Mesenchymal stem cell (in vitro differentiated cells and primary cell): ENCODE measurements at regions not wholly inside any gene's neighbourhood (a gene's known extent, or its start where the extent isn't known, plus 50 kb on each side); places are given as distances from the start of the nearest gene placed in this dataset.

Experiments used
- DNase-seq: peaks from one replicate; pipeline ENCODE4 v3.0.0-alpha.2; 2013
- H2AFZ ChIP-seq: one replicate; pipeline ENCODE4 v1.6.1; 2013; ENCODE audit warnings: low read depth, mild to moderate bottlenecking, control low read depth, inconsistent platforms, low read length, moderate library complexity
- H2AK5ac ChIP-seq: 2 replicates; pipeline ENCODE4 v1.6.1; 2013; ENCODE audit warnings: low read length, moderate library complexity, mild to moderate bottlenecking, inconsistent platforms; ENCODE audit not compliant: severe bottlenecking
- H2BK120ac ChIP-seq: one replicate; pipeline ENCODE4 v1.6.1; 2013; ENCODE audit warnings: low read depth, mild to moderate bottlenecking, inconsistent platforms, low read length, moderate library complexity
- H2BK12ac ChIP-seq, 2 experiments: one replicate each; pipeline ENCODE4 v1.6.1; 2013; ENCODE audit warnings: inconsistent platforms in 2 of 2, low read length in 2 of 2, mild to moderate bottlenecking in 2 of 2, moderate library complexity in 2 of 2, control low read depth in 1 of 2
- H2BK15ac ChIP-seq: one replicate; pipeline ENCODE4 v1.6.1; 2013; ENCODE audit warnings: mild to moderate bottlenecking, low read depth, inconsistent platforms; ENCODE audit not compliant: poor library complexity, severe bottlenecking
- H2BK5ac ChIP-seq: 2 replicates; pipeline ENCODE4 v1.6.1; 2013; ENCODE audit warnings: low read depth, mild to moderate bottlenecking, low read length, control low read depth, inconsistent platforms; ENCODE audit not compliant: poor library complexity, severe bottlenecking
- H3K14ac ChIP-seq, 2 experiments: one replicate each; pipeline ENCODE4 v1.6.1; 2013; ENCODE audit warnings: inconsistent platforms in 2 of 2, low read length in 2 of 2, control low read depth in 1 of 2, mild to moderate bottlenecking in 1 of 2, moderate library complexity in 1 of 2
- H3K18ac ChIP-seq, 2 experiments: one replicate each; pipeline ENCODE4 v1.6.1; 2013; ENCODE audit warnings: inconsistent platforms in 2 of 2, low read length in 2 of 2, control low read depth in 1 of 2, low read depth in 1 of 2, mild to moderate bottlenecking in 1 of 2
- H3K23ac ChIP-seq, 2 experiments: one replicate each; pipeline ENCODE4 v1.6.1; 2013; ENCODE audit warnings: inconsistent platforms in 2 of 2, low read length in 2 of 2, mild to moderate bottlenecking in 2 of 2, moderate library complexity in 2 of 2, control low read depth in 1 of 2
- H3K27ac ChIP-seq: 2 replicates; pipeline ENCODE4 v1.5.1; 2013; ENCODE audit warnings: mild to moderate bottlenecking, moderate library complexity, low read length, control low read depth, inconsistent platforms; ENCODE audit not compliant: poor library complexity, severe bottlenecking
- H3K27me3 ChIP-seq, 2 experiments: 2 replicates each; pipeline versions ENCODE4 v1.6.1 to v1.7.0; 2013; ENCODE audit warnings: low read length in 2 of 2, mild to moderate bottlenecking in 2 of 2, moderate library complexity in 2 of 2, control low read depth in 1 of 2, inconsistent platforms in 1 of 2; ENCODE audit not compliant: control insufficient read depth in 1 of 2, insufficient read depth in 1 of 2
- H3K36me3 ChIP-seq, 2 experiments: 2 replicates each; pipeline versions ENCODE4 v1.6.1 to v1.7.0; 2013; ENCODE audit warnings: low read length in 2 of 2, control low read depth in 1 of 2, inconsistent platforms in 1 of 2, low read depth in 1 of 2, mild to moderate bottlenecking in 1 of 2; ENCODE audit not compliant: insufficient read depth in 2 of 2, control insufficient read depth in 1 of 2
- H3K4ac ChIP-seq, 2 experiments: one replicate each; pipeline ENCODE4 v1.6.1; 2013; ENCODE audit warnings: inconsistent platforms in 2 of 2, low read length in 2 of 2, mild to moderate bottlenecking in 2 of 2, moderate library complexity in 2 of 2, control low read depth in 1 of 2, low read depth in 1 of 2
- H3K4me1 ChIP-seq: 2 replicates; pipeline ENCODE4 v1.6.1; 2013; ENCODE audit warnings: low read depth, low read length, control low read depth; ENCODE audit not compliant: control insufficient read depth, insufficient read depth
- H3K4me2 ChIP-seq: 2 replicates; pipeline ENCODE4 v1.6.1; 2013; ENCODE audit warnings: low read length, mild to moderate bottlenecking, inconsistent platforms; ENCODE audit not compliant: poor library complexity, severe bottlenecking
- H3K4me3 ChIP-seq, 2 experiments: 2 replicates each; pipeline versions ENCODE4 v1.5.1 to v1.7.0; 2013; ENCODE audit warnings: low read length in 2 of 2, mild to moderate bottlenecking in 2 of 2, control low read depth in 1 of 2, low read depth in 1 of 2; ENCODE audit not compliant: insufficient read depth in 1 of 2
- H3K79me1 ChIP-seq: replicated peaks from 2 replicates; pipeline ENCODE4 v1.6.1; 2013; ENCODE audit warnings: mild to moderate bottlenecking, control low read depth, low read length, inconsistent platforms; ENCODE audit not compliant: poor library complexity, severe bottlenecking
- H3K9ac ChIP-seq: 2 replicates; pipeline ENCODE4 v1.7.0; 2013; ENCODE audit warnings: mild to moderate bottlenecking, low read length, moderate library complexity
- H3K9me3 ChIP-seq: 2 replicates; pipeline ENCODE4 v1.7.0; 2013; ENCODE audit warnings: mild to moderate bottlenecking, low read length; ENCODE audit not compliant: control insufficient read depth
- H4K8ac ChIP-seq: one replicate; pipeline ENCODE4 v1.6.1; 2013; ENCODE audit warnings: inconsistent platforms, mild to moderate bottlenecking, low read length, moderate library complexity
- H4K91ac ChIP-seq: one replicate; pipeline ENCODE4 v1.6.1; 2013; ENCODE audit warnings: mild to moderate bottlenecking, low read length, inconsistent platforms
- WGBS: methylation state at CpG from one replicate; pipeline ENCODE4 v1.1.7; 2013; ENCODE audit warnings: mixed read lengths; 5-methylcytosine and 5-hydroxymethylcytosine counted together

GRCh38 chr1:181179279-181179986 is 90.9 kb downstream of the IER5 start:
- Histone ChIP-seq H3K14ac (no peak overlapping the region), H3K18ac (no peak overlapping the region)

DNA sequence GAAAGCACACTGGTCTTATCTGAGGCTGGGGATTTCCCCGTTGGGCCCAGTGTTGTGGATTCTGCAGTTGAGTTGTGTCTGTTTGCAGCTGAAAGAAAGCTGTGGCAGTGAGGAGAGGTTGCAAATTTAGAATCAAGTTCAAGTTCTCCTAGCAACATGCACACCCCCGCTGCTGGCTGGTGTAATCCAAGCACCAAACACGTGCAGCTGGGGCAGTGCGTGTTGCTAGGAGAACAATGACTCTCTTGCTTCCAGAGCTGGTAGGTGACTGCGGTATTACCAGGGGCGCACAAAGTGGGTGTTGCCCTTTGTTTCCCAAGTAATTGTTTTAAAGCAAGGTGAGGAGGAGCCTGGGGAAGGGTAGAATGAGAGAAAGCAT is 91.5 kb downstream of the IER5 start:
- H2BK15ac ChIP-seq: no peak overlapping the region
- no peak overlapping the region for H3K4me2 ChIP-seq
- H4K91ac ChIP-seq: no peak overlapping the region
- no peak overlapping the region for H2BK5ac ChIP-seq
- 26% methylated on average over 6 of the region's 6 CpGs for WGBS
- H4K8ac ChIP-seq: no peak overlapping the region
- H2BK120ac ChIP-seq: no peak overlapping the region
- H2AK5ac ChIP-seq: no peak overlapping the region
- H3K18ac ChIP-seq: no peak overlapping the region
- no peak overlapping the region for H3K23ac ChIP-seq
- peaks cover 3% of the 10 kb centered on the region for H3K4me1 ChIP-seq
- H3K9me3 ChIP-seq: no peaks in the 10 kb centered on the region
- peaks cover 36 to 43% of the 10 kb centered on the region in 2 experiments for H3K27me3 ChIP-seq
- peak overlapping the region in 1 of 2 experiments; percentile 6 for H3K4me3 ChIP-seq
- no peak overlapping the region for H3K4ac ChIP-seq
- peak; percentile 48 for DNase-seq
- H3K36me3 ChIP-seq: no peaks in the 10 kb centered on the region
- H3K27ac ChIP-seq: no peak overlapping the region
- peak overlapping the region; percentile 71 for H3K9ac ChIP-seq
- no peak overlapping the region for H3K14ac ChIP-seq
- H3K79me1 ChIP-seq: no peaks in the 10 kb centered on the region
- H2AFZ ChIP-seq: no peak overlapping the region
- H2BK12ac ChIP-seq: no peak overlapping the region

More at GRCh38 chr1:181179279-181179986, 90.9 kb downstream of the IER5 start:
- no peak overlapping the region for H2BK5ac ChIP-seq
- no peak overlapping the region for H2BK15ac ChIP-seq
- no peak overlapping the region for H4K91ac ChIP-seq
- H2AK5ac ChIP-seq: no peak overlapping the region
- H3K4ac ChIP-seq: no peak overlapping the region
- H3K79me1 ChIP-seq: no peaks in the 10 kb centered on the region
- H3K27me3 ChIP-seq: peaks cover 30 to 43% of the 10 kb centered on the region in 2 experiments
- H3K4me1 ChIP-seq: peaks cover 3% of the 10 kb centered on the region
- DNase-seq: no peak
- H3K36me3 ChIP-seq: no peaks in the 10 kb centered on the region
- H2BK12ac ChIP-seq: no peak overlapping the region
- no peaks in the 10 kb centered on the region for H3K9me3 ChIP-seq
- H3K27ac ChIP-seq: no peak overlapping the region
- no peak overlapping the region for H3K23ac ChIP-seq
- H4K8ac ChIP-seq: no peak overlapping the region
- H2BK120ac ChIP-seq: no peak overlapping the region
- peak overlapping the region in 1 of 2 experiments; percentile 6 for H3K4me3 ChIP-seq
- peak overlapping the region; percentile 71 for H3K9ac ChIP-seq
- H3K4me2 ChIP-seq: no peak overlapping the region
- 65% methylated on average over 10 of the region's 10 CpGs for WGBS
- H2AFZ ChIP-seq: no peak overlapping the region

GRCh38 chr1:181180407-181181031 is 92.0 kb downstream of the IER5 start:
- H3K4me3 ChIP-seq: no peak overlapping the region
- DNase-seq: no peak
- H2BK5ac ChIP-seq: no peak overlapping the region
- no peak overlapping the region for H2AFZ ChIP-seq
- no peaks in the 10 kb centered on the region for H3K9me3 ChIP-seq
- peaks cover 41 to 49% of the 10 kb centered on the region in 2 experiments for H3K27me3 ChIP-seq
- no peak overlapping the region for H3K14ac ChIP-seq
- peak overlapping the region; percentile 71 for H3K9ac ChIP-seq
- H2BK15ac ChIP-seq: no peak overlapping the region
- no peaks in the 10 kb centered on the region for H3K36me3 ChIP-seq
- H4K91ac ChIP-seq: no peak overlapping the region
- no peak overlapping the region for H3K4me2 ChIP-seq
- H3K23ac ChIP-seq: no peak overlapping the region
- 74% methylated on average over 5 of the region's 11 CpGs for WGBS
- no peak overlapping the region for H2BK12ac ChIP-seq
- H2BK120ac ChIP-seq: no peak overlapping the region
- no peak overlapping the region for H3K27ac ChIP-seq
- no peaks in the 10 kb centered on the region for H3K79me1 ChIP-seq
- H3K4me1 ChIP-seq: peaks cover 3% of the 10 kb centered on the region
- no peak overlapping the region for H4K8ac ChIP-seq
- H3K4ac ChIP-seq: no peak overlapping the region
- H3K18ac ChIP-seq: no peak overlapping the region
- H2AK5ac ChIP-seq: no peak overlapping the region

GRCh38 chr1:181181792-181182585 is 93.5 kb downstream of the IER5 start:
- Histone ChIP-seq H4K91ac (no peak overlapping the region), H3K9me3 (no peaks in the 10 kb centered on the region), H3K4me3 (no peak overlapping the region), H3K23ac (no peak overlapping the region), H3K14ac (no peak overlapping the region), H2AK5ac (no peak overlapping the region), H3K27ac (no peak overlapping the region), H3K36me3 (no peaks in the 10 kb centered on the region), H2AFZ (no peak overlapping the region), H3K4me1 (peaks cover 3% of the 10 kb centered on the region), H3K27me3 (peaks cover 42 to 51% of the 10 kb centered on the region in 2 experiments), H3K4ac (no peak overlapping the region), H2BK120ac (no peak overlapping the region), H3K79me1 (no peaks in the 10 kb centered on the region), H2BK15ac (no peak overlapping the region), H4K8ac (no peak overlapping the region), H3K9ac (no peak overlapping the region), H3K4me2 (no peak overlapping the region), H2BK5ac (no peak overlapping the region), H2BK12ac (no peak overlapping the region), H3K18ac (no peak overlapping the region)
- no peak for DNase-seq
- WGBS: 59% methylated on average over 11 of the region's 11 CpGs
